Osteocyte (in vitro differentiated cells): ENCODE measurements at regions not wholly inside any gene's neighbourhood (a gene's known extent, or its start where the extent isn't known, plus 50 kb on each side); places are given as distances from the start of the nearest gene placed in this dataset.

Source experiments
- DNase-seq: peaks from one replicate; pipeline ENCODE4 v3.0.0; 2021; ENCODE audit warnings: mixed read lengths; ENCODE audit not compliant: unreplicated experiment; ENCODE audit errors: extremely low spot score
- H3K27ac Mint-ChIP-seq: one replicate; pipeline ENCODE4 v1.8.0; 2021; ENCODE audit warnings: mild to moderate bottlenecking, mixed read lengths; ENCODE audit not compliant: unreplicated experiment
- H3K27me3 Mint-ChIP-seq: one replicate; pipeline ENCODE4 v1.8.0; 2021; ENCODE audit warnings: mixed read lengths; ENCODE audit not compliant: unreplicated experiment
- H3K36me3 Mint-ChIP-seq: one replicate; pipeline ENCODE4 v1.8.0; 2021; ENCODE audit warnings: mixed read lengths; ENCODE audit not compliant: unreplicated experiment
- H3K4me1 Mint-ChIP-seq: one replicate; pipeline ENCODE4 v1.8.0; 2021; ENCODE audit warnings: mixed read lengths; ENCODE audit not compliant: unreplicated experiment
- H3K4me3 Mint-ChIP-seq: one replicate; pipeline ENCODE4 v1.8.0; 2021; ENCODE audit warnings: mild to moderate bottlenecking, moderate library complexity, mixed read lengths; ENCODE audit not compliant: unreplicated experiment
- H3K9me3 Mint-ChIP-seq: one replicate; pipeline ENCODE4 v1.8.0; 2021; ENCODE audit warnings: mixed read lengths; ENCODE audit not compliant: unreplicated experiment
- TF ChIP-seq, protein P1 (sequence below): fragments of 200-600 bp; sonication (generic); IDR thresholded peaks from 2 replicates; pipeline ENCODE4 v1.5.0; 2021; ENCODE audit warnings: antibody characterized with exemption, mild to moderate bottlenecking, moderate library complexity

DNA sequence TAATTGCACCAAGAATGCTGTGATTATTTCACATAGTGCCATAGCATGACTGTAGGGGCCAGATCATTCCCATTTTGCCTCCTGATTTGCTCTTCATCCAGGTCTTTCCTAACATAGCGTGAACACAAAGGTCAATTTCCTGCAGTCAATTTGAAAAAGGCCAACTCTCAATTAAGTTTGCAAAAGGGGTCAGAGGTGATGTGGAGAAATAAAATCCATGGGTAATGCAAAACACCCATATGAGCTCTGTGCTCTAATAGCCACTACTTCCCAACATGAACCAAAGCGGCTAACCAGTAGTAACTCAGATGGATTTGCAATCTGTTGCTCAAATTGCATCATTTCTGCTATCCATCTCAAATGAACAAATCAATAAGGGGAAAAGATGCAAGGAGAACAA lies 275.5 kb upstream of the SOX9 start:
- Mint-ChIP-seq H3K4me3 (no peak overlapping the region), H3K27ac (no peak overlapping the region), H3K4me1 (no peaks in the 10 kb centered on the region), H3K36me3 (no peaks in the 10 kb centered on the region), H3K27me3 (no peaks in the 10 kb centered on the region), H3K9me3 (peaks cover 8% of the 10 kb centered on the region)
- no peak for DNase-seq
- TF ChIP-seq, protein P1, sequence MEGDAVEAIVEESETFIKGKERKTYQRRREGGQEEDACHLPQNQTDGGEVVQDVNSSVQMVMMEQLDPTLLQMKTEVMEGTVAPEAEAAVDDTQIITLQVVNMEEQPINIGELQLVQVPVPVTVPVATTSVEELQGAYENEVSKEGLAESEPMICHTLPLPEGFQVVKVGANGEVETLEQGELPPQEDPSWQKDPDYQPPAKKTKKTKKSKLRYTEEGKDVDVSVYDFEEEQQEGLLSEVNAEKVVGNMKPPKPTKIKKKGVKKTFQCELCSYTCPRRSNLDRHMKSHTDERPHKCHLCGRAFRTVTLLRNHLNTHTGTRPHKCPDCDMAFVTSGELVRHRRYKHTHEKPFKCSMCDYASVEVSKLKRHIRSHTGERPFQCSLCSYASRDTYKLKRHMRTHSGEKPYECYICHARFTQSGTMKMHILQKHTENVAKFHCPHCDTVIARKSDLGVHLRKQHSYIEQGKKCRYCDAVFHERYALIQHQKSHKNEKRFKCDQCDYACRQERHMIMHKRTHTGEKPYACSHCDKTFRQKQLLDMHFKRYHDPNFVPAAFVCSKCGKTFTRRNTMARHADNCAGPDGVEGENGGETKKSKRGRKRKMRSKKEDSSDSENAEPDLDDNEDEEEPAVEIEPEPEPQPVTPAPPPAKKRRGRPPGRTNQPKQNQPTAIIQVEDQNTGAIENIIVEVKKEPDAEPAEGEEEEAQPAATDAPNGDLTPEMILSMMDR = no peak

DNA sequence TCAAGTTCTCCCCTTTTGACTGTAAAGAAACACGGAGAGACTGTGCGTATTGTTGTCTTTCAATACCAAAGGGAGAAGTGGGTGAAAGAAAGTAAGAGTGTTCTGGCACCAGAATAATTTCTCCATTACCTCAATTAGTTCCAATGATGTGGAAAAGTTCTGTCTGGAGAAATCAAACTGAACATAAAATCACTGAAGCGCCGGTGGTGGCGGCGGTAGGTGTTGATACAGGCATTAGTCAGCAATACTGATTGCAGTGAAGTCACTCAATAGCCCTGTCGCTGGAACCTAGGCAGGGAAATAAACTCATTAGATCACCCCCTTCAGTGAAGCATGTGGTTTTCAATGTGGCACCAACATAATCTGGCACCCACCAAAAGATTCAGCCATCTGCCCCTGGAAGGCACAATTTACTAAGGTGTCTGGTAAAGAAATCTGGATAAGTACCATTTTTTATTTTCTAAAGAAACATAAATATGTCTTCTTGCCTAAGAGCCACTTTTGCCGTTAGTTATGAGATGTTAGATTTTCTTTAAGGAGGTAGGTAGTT lies 274.2 kb upstream of the SOX9 start:
- no peak overlapping the region for H3K27ac Mint-ChIP-seq
- H3K4me3 Mint-ChIP-seq = no peak overlapping the region
- H3K27me3 Mint-ChIP-seq = no peaks in the 10 kb centered on the region
- no peak for DNase-seq
- no peaks in the 10 kb centered on the region for H3K4me1 Mint-ChIP-seq
- peaks cover 8% of the 10 kb centered on the region for H3K9me3 Mint-ChIP-seq
- TF ChIP-seq, protein P1 = no peak
- H3K36me3 Mint-ChIP-seq = no peaks in the 10 kb centered on the region

DNA sequence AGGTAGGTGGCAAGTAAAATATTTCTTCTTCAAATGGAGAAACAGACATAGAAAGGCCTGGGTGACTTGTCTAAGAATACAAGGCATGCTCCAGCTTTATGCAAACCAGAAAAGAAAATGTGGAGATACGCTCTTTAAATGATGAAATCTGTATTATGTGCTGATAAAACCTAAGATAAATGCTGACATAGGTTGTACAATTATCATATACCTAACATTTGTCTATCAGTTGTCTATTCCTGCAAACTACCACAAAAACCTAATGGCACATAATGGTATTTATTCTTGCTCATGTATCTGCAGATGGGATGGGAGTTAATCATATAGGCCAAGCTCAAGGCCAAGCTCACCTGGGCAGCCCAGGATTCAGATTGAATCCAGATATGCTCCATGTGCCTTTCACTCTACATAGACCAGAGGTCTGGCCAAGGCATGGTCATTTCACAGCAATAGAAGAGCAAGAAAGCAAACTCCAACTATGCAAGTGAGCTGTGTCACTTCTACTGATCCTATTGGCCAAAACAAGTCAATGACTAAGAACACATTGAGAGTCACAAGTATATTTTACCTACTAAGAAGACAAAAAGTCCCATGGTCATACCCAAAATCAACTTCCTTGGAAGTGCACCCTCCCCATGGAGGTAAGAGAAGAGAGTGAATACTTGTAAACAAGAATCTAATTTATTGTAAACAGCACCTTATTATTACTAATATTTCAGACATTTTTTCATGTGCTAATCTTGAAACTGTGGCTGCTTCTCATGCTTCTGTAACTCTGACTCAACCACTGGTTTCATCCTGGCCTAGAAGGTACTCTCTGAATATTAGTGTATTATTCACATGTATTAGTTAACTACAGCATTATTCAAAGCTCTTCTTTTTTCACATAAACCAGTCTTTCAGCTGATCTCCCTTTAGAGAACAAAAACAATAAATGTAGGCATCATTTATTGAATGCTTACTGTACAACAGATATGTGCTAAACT lies 270.7 kb upstream of the SOX9 start:
- no peaks in the 10 kb centered on the region for H3K27me3 Mint-ChIP-seq
- no peaks in the 10 kb centered on the region for H3K4me1 Mint-ChIP-seq
- no peak for DNase-seq
- H3K27ac Mint-ChIP-seq = no peak overlapping the region
- TF ChIP-seq, protein P1 = no peak
- H3K4me3 Mint-ChIP-seq = no peak overlapping the region
- H3K36me3 Mint-ChIP-seq = no peaks in the 10 kb centered on the region
- H3K9me3 Mint-ChIP-seq = no peaks in the 10 kb centered on the region

DNA sequence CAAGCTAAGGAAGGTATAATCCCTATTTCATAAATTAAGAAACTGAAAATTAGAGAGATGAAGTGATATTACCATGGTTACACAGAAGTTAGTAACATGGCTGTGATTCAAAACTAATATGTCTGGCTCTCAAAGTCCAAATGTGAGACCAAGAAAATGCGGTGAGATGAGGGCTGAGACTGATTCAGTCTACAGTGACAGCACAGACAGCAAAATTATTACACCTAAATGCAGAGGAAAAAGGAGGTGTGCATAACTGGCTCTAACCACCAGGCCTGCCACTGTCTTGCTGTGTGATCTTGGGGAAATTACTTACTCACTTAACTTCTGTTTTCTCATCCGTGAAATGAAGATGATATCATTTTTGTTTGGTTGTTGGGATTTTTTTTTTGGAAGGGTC lies 270.0 kb upstream of the SOX9 start:
- H3K36me3 Mint-ChIP-seq = no peaks in the 10 kb centered on the region
- no peaks in the 10 kb centered on the region for H3K27me3 Mint-ChIP-seq
- H3K27ac Mint-ChIP-seq = no peak overlapping the region
- no peak overlapping the region for H3K4me3 Mint-ChIP-seq
- no peaks in the 10 kb centered on the region for H3K4me1 Mint-ChIP-seq
- no peaks in the 10 kb centered on the region for H3K9me3 Mint-ChIP-seq
- TF ChIP-seq, protein P1 = no peak
- no peak for DNase-seq

DNA sequence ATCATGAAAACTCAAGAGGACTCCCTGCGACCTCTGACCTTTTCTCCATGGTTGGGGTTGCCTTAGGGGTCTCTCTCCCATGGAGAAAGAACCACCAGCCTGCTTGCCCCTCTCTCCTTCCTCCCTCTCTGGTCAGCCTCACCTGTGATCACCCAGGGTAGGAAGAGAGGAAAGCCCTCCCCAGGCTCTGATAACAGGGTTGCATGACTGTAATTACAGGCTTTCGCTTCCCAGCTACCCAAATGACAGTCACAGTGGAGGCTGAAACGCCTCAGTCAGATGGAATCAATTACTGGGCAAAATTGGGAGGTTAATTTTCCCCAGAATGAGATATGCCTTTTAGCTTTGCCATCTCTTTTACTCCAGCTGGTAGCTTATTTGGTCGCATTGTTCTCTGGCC lies 265.8 kb upstream of the SOX9 start:
- H3K9me3 Mint-ChIP-seq = no peaks in the 10 kb centered on the region

More for the DNA sequence above, 265.8 kb upstream of the SOX9 start:
- TF ChIP-seq, protein P1 = no peak
- no peaks in the 10 kb centered on the region for H3K36me3 Mint-ChIP-seq
- no peak overlapping the region for H3K4me3 Mint-ChIP-seq
- DNase-seq = no peak
- H3K27me3 Mint-ChIP-seq = no peaks in the 10 kb centered on the region
- H3K4me1 Mint-ChIP-seq = peaks cover 2% of the 10 kb centered on the region
- H3K27ac Mint-ChIP-seq = no peak overlapping the region
